HG02610 (cell line): ENCODE measurements at regions not wholly inside any gene's neighbourhood (a gene's known extent, or its start where the extent isn't known, plus 50 kb on each side); places are given as distances from the start of the nearest gene placed in this dataset.

Experiments
- ATAC-seq: cut with Tn5 transposase; IDR thresholded peaks from one replicate; pipeline ENCODE4 v1.9.1; 2021; ENCODE audit warnings: mild to moderate bottlenecking, moderate library complexity; ENCODE audit not compliant: unreplicated experiment

GRCh38 chr2:4673025-4673489 is 969.7 kb downstream of the DCDC2C start:
- no peak for ATAC-seq

GRCh38 chr2:4674007-4674406 is 970.6 kb downstream of the DCDC2C start:
- no peak for ATAC-seq

GRCh38 chr2:4675295-4675694 is 971.9 kb downstream of the DCDC2C start:
- ATAC-seq, result no peak

- ATAC-seq, result no peak
Observed at GRCh38 chr2:4678927-4679326, 975.6 kb downstream of the DCDC2C start.

GRCh38 chr2:4679391-4679790 is 976.0 kb downstream of the DCDC2C start:
- no peak for ATAC-seq

- no peak for ATAC-seq
Observed at GRCh38 chr2:4684921-4685320, 981.5 kb downstream of the DCDC2C start.

GRCh38 chr2:4690913-4691312 is 987.5 kb downstream of the DCDC2C start:
- no peak for ATAC-seq

GRCh38 chr2:4693266-4693665 is 989.9 kb downstream of the DCDC2C start:
- ATAC-seq, result no peak

- no peak for ATAC-seq
Observed at GRCh38 chr2:4695281-4695861, 992.0 kb downstream of the DCDC2C start.

- no peak for ATAC-seq
Observed at GRCh38 chr2:4715065-4715464, 977.1 kb upstream of the SOX11 start.

GRCh38 chr2:4718777-4719176 is 973.4 kb upstream of the SOX11 start:
- ATAC-seq, result no peak

- no peak for ATAC-seq
Observed at GRCh38 chr2:4725618-4726017, 966.6 kb upstream of the SOX11 start.

- no peak for ATAC-seq
Observed at GRCh38 chr2:4732560-4732959, 959.6 kb upstream of the SOX11 start.

- ATAC-seq, result no peak
Observed at GRCh38 chr2:4745056-4745991, 946.9 kb upstream of the SOX11 start.

GRCh38 chr2:4753721-4754120 is 938.5 kb upstream of the SOX11 start:
- no peak for ATAC-seq

- ATAC-seq, result no peak
Observed at GRCh38 chr2:4762951-4763376, 929.2 kb upstream of the SOX11 start.

- ATAC-seq, result no peak
Observed at GRCh38 chr2:4765787-4766530, 926.2 kb upstream of the SOX11 start.

- ATAC-seq, result no peak
Observed at GRCh38 chr2:4775668-4776067, 916.5 kb upstream of the SOX11 start.

GRCh38 chr2:4780679-4781078 is 911.5 kb upstream of the SOX11 start:
- no peak for ATAC-seq

- ATAC-seq, result no peak
Observed at GRCh38 chr2:4782647-4783046, 909.5 kb upstream of the SOX11 start.

- no peak for ATAC-seq
Observed at GRCh38 chr2:4791488-4791887, 900.7 kb upstream of the SOX11 start.

GRCh38 chr2:4792126-4792525 is 900.1 kb upstream of the SOX11 start:
- ATAC-seq, result no peak
